ENCODE measurements at regions not wholly inside any gene's neighbourhood (a gene's known extent, or its start where the extent isn't known, plus 50 kb on each side); places are given as distances from the start of the nearest gene placed in this dataset.

- H3K4me3 ChIP-seq (ENCODE audit: low read length), result no peak overlapping the region
- TF ChIP-seq CTCF (IDR thresholded peaks at IDR 0.05; ENCODE audit: insufficient read depth, low read depth, low read length, missing control alignments), result no peak
- DNase-seq (ENCODE audit: low read depth), result no peak
These were observed 134.0 kb upstream of the MAP3K1 start for GRCh38 chr5:56681346-56681745.

GRCh38 chr5:56680731-56681130 lies 134.6 kb upstream of the MAP3K1 start:
- DNase-seq (ENCODE audit: low read depth), result no peak
- TF ChIP-seq CTCF (IDR thresholded peaks at IDR 0.05; ENCODE audit: insufficient read depth, low read depth, low read length, missing control alignments), result no peak
- H3K4me3 ChIP-seq (ENCODE audit: low read length), result no peak overlapping the region

- no peak for DNase-seq (ENCODE audit: low read depth)
- H3K4me3 ChIP-seq (ENCODE audit: low read length), result no peak overlapping the region
- TF ChIP-seq CTCF (IDR thresholded peaks at IDR 0.05; ENCODE audit: insufficient read depth, low read depth, low read length, missing control alignments), result no peak
These were observed 137.6 kb upstream of the MAP3K1 start for GRCh38 chr5:56677690-56678305.

- peak; percentile 46 for DNase-seq (ENCODE audit: low read depth)
- H3K4me3 ChIP-seq (ENCODE audit: low read length), result no peak overlapping the region
- TF ChIP-seq CTCF (IDR thresholded peaks at IDR 0.05; ENCODE audit: insufficient read depth, low read depth, low read length, missing control alignments), result no peak
These were observed 139.1 kb upstream of the MAP3K1 start for GRCh38 chr5:56676091-56676768.

- no peak overlapping the region for H3K4me3 ChIP-seq (ENCODE audit: low read length)
- no peak for DNase-seq (ENCODE audit: low read depth)
- TF ChIP-seq CTCF (IDR thresholded peaks at IDR 0.05; ENCODE audit: insufficient read depth, low read depth, low read length, missing control alignments), result no peak
These were observed 140.9 kb upstream of the MAP3K1 start for GRCh38 chr5:56674441-56674840.

GRCh38 chr5:56673171-56673570 lies 142.2 kb upstream of the MAP3K1 start:
- no peak overlapping the region for H3K4me3 ChIP-seq (ENCODE audit: low read length)
- no peak for TF ChIP-seq CTCF (IDR thresholded peaks at IDR 0.05; ENCODE audit: insufficient read depth, low read depth, low read length, missing control alignments)

GRCh38 chr5:56671571-56671970 lies 143.8 kb upstream of the MAP3K1 start:
- DNase-seq (ENCODE audit: low read depth), result no peak
- TF ChIP-seq CTCF (IDR thresholded peaks at IDR 0.05; ENCODE audit: insufficient read depth, low read depth, low read length, missing control alignments), result no peak
- H3K4me3 ChIP-seq (ENCODE audit: low read length), result no peak overlapping the region

More at GRCh38 chr5:56673171-56673570, 142.2 kb upstream of the MAP3K1 start:
- DNase-seq (ENCODE audit: low read depth), result no peak

Data from epithelial cell of esophagus (primary cell).